Nephron (organoid): ENCODE measurements at regions not wholly inside any gene's neighbourhood (a gene's known extent, or its start where the extent isn't known, plus 50 kb on each side); places are given as distances from the start of the nearest gene placed in this dataset.

ENCODE experiments used
- H3K27ac Mint-ChIP-seq, 3 experiments: 2 replicates each; pipeline ENCODE4 v1.8.0; 2020; ENCODE audit warnings: mixed read lengths in 3 of 3, mild to moderate bottlenecking in 2 of 3, moderate library complexity in 1 of 3
- H3K27me3 Mint-ChIP-seq: 2 replicates; pipeline ENCODE4 v1.8.0; 2021; ENCODE audit warnings: low read depth, mild to moderate bottlenecking, moderate library complexity, mixed read lengths
- H3K36me3 Mint-ChIP-seq: 2 replicates; pipeline ENCODE4 v1.8.0; 2020; ENCODE audit warnings: low read depth, mixed read lengths
- H3K4me1 Mint-ChIP-seq: 2 replicates; pipeline ENCODE4 v1.8.0; 2020; ENCODE audit warnings: mixed read lengths
- H3K4me3 Mint-ChIP-seq, 3 experiments: 2 replicates each; pipeline ENCODE4 v1.8.0; 2020; ENCODE audit warnings: mild to moderate bottlenecking in 3 of 3, mixed read lengths in 3 of 3, moderate library complexity in 2 of 3
- H3K9me3 Mint-ChIP-seq: 2 replicates; pipeline ENCODE4 v1.8.0; 2020; ENCODE audit warnings: mixed read lengths
- CTCF ChIP-seq, 3 experiments: fragments of 200-600 bp; sonication (generic); IDR thresholded peaks; one replicate each; pipeline ENCODE4 v1.5.0; 2021; ENCODE audit warnings: antibody characterized with exemption in 3 of 3; ENCODE audit not compliant: unreplicated experiment in 3 of 3

GRCh38 chr18:42459873-42460272, 504.8 kb downstream of the PIK3C3 start:
- Mint-ChIP-seq H3K9me3 (no peaks in the 10 kb centered on the region), H3K27ac (no peak overlapping the region), H3K4me1 (no peaks in the 10 kb centered on the region), H3K27me3 (no peaks in the 10 kb centered on the region), H3K36me3 (no peaks in the 10 kb centered on the region), H3K4me3 (no peak overlapping the region)
- no peak for TF ChIP-seq CTCF (IDR thresholded peaks at IDR 0.05; ENCODE audit: unreplicated experiment in 3 of 3)

- no peaks in the 10 kb centered on the region for H3K9me3 Mint-ChIP-seq
- TF ChIP-seq CTCF (IDR thresholded peaks at IDR 0.05; ENCODE audit: unreplicated experiment in 3 of 3): no peak
- no peaks in the 10 kb centered on the region for H3K36me3 Mint-ChIP-seq
Measured at GRCh38 chr18:42471885-42472284, 516.9 kb downstream of the PIK3C3 start.

GRCh38 chr18:42473611-42474010, 518.6 kb downstream of the PIK3C3 start:
- Mint-ChIP-seq H3K27ac (peak overlapping the region in 1 of 3 experiments; percentile 17), H3K4me3 (no peak overlapping the region), H3K27me3 (no peaks in the 10 kb centered on the region), H3K36me3 (no peaks in the 10 kb centered on the region), H3K4me1 (peaks cover 17% of the 10 kb centered on the region), H3K9me3 (no peaks in the 10 kb centered on the region)
- no peak for TF ChIP-seq CTCF (IDR thresholded peaks at IDR 0.05; ENCODE audit: unreplicated experiment in 3 of 3)

More at GRCh38 chr18:42471885-42472284, 516.9 kb downstream of the PIK3C3 start:
- Mint-ChIP-seq H3K4me3 (no peak overlapping the region), H3K27ac (peak overlapping the region in 1 of 3 experiments; percentile 29), H3K27me3 (no peaks in the 10 kb centered on the region), H3K4me1 (peaks cover 17% of the 10 kb centered on the region)

GRCh38 chr18:42474577-42474976, 519.5 kb downstream of the PIK3C3 start:
- no peaks in the 10 kb centered on the region for H3K27me3 Mint-ChIP-seq
- no peak for TF ChIP-seq CTCF (IDR thresholded peaks at IDR 0.05; ENCODE audit: unreplicated experiment in 3 of 3)
- peak overlapping the region; percentile 11 to 48 (median 40) for H3K27ac Mint-ChIP-seq
- peaks cover 17% of the 10 kb centered on the region for H3K4me1 Mint-ChIP-seq
- no peak overlapping the region for H3K4me3 Mint-ChIP-seq
- H3K36me3 Mint-ChIP-seq: no peaks in the 10 kb centered on the region
- H3K9me3 Mint-ChIP-seq: no peaks in the 10 kb centered on the region

GRCh38 chr18:42475157-42475556, 520.1 kb downstream of the PIK3C3 start:
- Mint-ChIP-seq H3K4me3 (no peak overlapping the region), H3K27me3 (no peaks in the 10 kb centered on the region), H3K4me1 (peaks cover 17% of the 10 kb centered on the region), H3K27ac (peak overlapping the region in 2 of 3 experiments; percentile 11 to 48), H3K9me3 (no peaks in the 10 kb centered on the region), H3K36me3 (no peaks in the 10 kb centered on the region)
- no peak for TF ChIP-seq CTCF (IDR thresholded peaks at IDR 0.05; ENCODE audit: unreplicated experiment in 3 of 3)

GRCh38 chr18:42477267-42477666, 522.2 kb downstream of the PIK3C3 start:
- Mint-ChIP-seq H3K4me3 (no peak overlapping the region), H3K36me3 (no peaks in the 10 kb centered on the region), H3K27ac (peak overlapping the region in 2 of 3 experiments; percentile 11 to 23), H3K9me3 (peaks cover 2% of the 10 kb centered on the region), H3K4me1 (peaks cover 14% of the 10 kb centered on the region), H3K27me3 (no peaks in the 10 kb centered on the region)
- TF ChIP-seq CTCF (IDR thresholded peaks at IDR 0.05; ENCODE audit: unreplicated experiment in 3 of 3): no peak
